Ishikawa (cell line): ENCODE measurements at regions not wholly inside any gene's neighbourhood (a gene's known extent, or its start where the extent isn't known, plus 50 kb on each side); places are given as distances from the start of the nearest gene placed in this dataset.

Experiments
- CEBPB ChIP-seq: IDR thresholded peaks from 2 replicates; pipeline ENCODE4 v1.6.1; 2012
- CREB1 ChIP-seq: IDR thresholded peaks from 2 replicates; pipeline ENCODE4 v1.6.1; 2012; ENCODE audit warnings: low read depth
- EGR1 ChIP-seq: IDR thresholded peaks from 2 replicates; pipeline ENCODE4 v1.6.1; 2012
- EP300 ChIP-seq: IDR thresholded peaks from 2 replicates; pipeline ENCODE4 v1.6.1; 2012; ENCODE audit warnings: borderline replicate concordance
- FOXM1 ChIP-seq: IDR thresholded peaks from 2 replicates; pipeline ENCODE4 v1.6.1; 2012; ENCODE audit warnings: low read depth, borderline replicate concordance
- NFIC ChIP-seq: IDR thresholded peaks from 2 replicates; pipeline ENCODE4 v1.6.1; 2012
- RAD21 ChIP-seq: IDR thresholded peaks from 2 replicates; pipeline ENCODE4 v1.6.1; 2012; ENCODE audit warnings: low read depth
- TAF1 ChIP-seq: IDR thresholded peaks from 2 replicates; pipeline ENCODE4 v1.6.1; 2012; ENCODE audit warnings: low read depth, mild to moderate bottlenecking
- TCF12 ChIP-seq: IDR thresholded peaks from 2 replicates; pipeline ENCODE4 v1.6.1; 2012; ENCODE audit warnings: low read depth
- TEAD4 ChIP-seq: IDR thresholded peaks from 2 replicates; pipeline ENCODE4 v1.6.1; 2012
- YY1 ChIP-seq: IDR thresholded peaks from 2 replicates; pipeline ENCODE4 v1.6.1; 2012; ENCODE audit warnings: low read depth
- ZBTB7A ChIP-seq: IDR thresholded peaks from 2 replicates; pipeline ENCODE4 v1.6.1; 2012; ENCODE audit warnings: low read depth
- TF ChIP-seq, protein P1 (sequence below): IDR thresholded peaks from 2 replicates; pipeline ENCODE4 v1.6.1; 2012; ENCODE audit warnings: low read depth, mild to moderate bottlenecking
- TF ChIP-seq, protein P2 (sequence below): IDR thresholded peaks from 2 replicates; pipeline ENCODE4 v1.6.1; 2012
- TF ChIP-seq, protein P3 (sequence below): IDR thresholded peaks from 2 replicates; pipeline ENCODE4 v1.6.1; 2012

DNA sequence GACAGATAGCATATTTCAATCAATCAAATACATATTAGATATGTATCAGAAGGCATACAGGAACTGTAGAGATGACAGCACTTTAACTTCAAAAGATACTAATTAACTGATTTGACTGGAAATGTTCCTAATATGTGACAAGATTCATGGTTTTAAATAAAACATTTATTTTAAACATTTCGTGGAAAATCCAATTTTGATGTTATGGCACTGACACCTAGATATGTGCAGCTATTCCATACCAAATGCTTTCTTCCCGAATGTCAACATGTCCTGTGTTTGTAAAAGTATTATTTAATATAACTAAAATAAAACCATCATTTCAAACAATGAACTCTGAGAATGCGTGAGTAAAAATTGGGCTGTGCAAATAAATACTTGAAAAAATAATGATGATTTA lies 1209.3 kb downstream of the NSUN3 start:
- TF ChIP-seq TCF12 (no peak), EP300 (no peak), ZBTB7A (no peak), FOXM1 (no peak)
- TF ChIP-seq, protein P1, sequence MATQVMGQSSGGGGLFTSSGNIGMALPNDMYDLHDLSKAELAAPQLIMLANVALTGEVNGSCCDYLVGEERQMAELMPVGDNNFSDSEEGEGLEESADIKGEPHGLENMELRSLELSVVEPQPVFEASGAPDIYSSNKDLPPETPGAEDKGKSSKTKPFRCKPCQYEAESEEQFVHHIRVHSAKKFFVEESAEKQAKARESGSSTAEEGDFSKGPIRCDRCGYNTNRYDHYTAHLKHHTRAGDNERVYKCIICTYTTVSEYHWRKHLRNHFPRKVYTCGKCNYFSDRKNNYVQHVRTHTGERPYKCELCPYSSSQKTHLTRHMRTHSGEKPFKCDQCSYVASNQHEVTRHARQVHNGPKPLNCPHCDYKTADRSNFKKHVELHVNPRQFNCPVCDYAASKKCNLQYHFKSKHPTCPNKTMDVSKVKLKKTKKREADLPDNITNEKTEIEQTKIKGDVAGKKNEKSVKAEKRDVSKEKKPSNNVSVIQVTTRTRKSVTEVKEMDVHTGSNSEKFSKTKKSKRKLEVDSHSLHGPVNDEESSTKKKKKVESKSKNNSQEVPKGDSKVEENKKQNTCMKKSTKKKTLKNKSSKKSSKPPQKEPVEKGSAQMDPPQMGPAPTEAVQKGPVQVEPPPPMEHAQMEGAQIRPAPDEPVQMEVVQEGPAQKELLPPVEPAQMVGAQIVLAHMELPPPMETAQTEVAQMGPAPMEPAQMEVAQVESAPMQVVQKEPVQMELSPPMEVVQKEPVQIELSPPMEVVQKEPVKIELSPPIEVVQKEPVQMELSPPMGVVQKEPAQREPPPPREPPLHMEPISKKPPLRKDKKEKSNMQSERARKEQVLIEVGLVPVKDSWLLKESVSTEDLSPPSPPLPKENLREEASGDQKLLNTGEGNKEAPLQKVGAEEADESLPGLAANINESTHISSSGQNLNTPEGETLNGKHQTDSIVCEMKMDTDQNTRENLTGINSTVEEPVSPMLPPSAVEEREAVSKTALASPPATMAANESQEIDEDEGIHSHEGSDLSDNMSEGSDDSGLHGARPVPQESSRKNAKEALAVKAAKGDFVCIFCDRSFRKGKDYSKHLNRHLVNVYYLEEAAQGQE = no peak

DNA sequence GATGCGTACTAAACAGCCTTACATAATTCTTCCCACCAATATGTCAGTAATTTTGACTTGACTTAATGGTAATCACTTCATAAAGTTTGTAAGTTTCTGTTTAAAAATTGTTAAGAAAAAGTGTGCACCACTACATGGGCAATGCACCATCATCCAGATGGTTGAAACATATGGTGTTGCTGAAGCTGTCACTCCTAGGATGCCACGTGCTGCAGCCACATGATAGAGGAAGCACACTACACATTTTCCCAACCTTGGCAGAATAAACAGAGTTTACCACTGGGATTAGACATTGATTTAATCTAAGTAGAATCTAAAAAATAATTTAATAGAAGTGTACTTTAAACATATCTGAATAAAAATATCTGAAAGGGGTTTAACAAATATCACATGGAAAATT lies 1209.9 kb downstream of the NSUN3 start:
- TF ChIP-seq, protein P2, sequence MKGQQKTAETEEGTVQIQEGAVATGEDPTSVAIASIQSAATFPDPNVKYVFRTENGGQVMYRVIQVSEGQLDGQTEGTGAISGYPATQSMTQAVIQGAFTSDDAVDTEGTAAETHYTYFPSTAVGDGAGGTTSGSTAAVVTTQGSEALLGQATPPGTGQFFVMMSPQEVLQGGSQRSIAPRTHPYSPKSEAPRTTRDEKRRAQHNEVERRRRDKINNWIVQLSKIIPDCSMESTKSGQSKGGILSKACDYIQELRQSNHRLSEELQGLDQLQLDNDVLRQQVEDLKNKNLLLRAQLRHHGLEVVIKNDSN = no peak
- TF ChIP-seq RAD21 (no peak), EP300 (no peak), FOXM1 (no peak)
- TF ChIP-seq, protein P3, sequence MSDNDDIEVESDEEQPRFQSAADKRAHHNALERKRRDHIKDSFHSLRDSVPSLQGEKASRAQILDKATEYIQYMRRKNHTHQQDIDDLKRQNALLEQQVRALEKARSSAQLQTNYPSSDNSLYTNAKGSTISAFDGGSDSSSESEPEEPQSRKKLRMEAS = no peak

DNA sequence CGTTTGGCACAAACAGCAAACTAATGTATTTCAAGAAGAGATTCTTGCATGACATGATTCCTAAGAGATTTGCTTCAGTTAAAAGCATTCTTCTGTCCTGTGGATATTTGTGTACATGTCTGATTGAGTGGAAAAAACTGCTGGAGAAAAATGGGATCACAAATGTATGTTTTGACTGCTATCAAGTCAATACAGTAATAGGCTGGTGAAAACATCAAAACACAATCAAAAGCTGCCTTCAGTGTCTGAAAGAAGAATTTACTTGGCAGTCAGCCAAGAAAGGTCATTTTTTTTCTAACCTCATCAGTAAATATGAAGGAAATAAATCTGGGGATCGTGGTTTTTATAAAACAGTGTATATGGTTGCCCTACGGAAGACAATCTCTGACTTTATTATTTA lies 1214.8 kb downstream of the NSUN3 start:
- TF ChIP-seq CEBPB (no peak), NFIC (peak; percentile 64)
- TF ChIP-seq, protein P1 = no peak

DNA sequence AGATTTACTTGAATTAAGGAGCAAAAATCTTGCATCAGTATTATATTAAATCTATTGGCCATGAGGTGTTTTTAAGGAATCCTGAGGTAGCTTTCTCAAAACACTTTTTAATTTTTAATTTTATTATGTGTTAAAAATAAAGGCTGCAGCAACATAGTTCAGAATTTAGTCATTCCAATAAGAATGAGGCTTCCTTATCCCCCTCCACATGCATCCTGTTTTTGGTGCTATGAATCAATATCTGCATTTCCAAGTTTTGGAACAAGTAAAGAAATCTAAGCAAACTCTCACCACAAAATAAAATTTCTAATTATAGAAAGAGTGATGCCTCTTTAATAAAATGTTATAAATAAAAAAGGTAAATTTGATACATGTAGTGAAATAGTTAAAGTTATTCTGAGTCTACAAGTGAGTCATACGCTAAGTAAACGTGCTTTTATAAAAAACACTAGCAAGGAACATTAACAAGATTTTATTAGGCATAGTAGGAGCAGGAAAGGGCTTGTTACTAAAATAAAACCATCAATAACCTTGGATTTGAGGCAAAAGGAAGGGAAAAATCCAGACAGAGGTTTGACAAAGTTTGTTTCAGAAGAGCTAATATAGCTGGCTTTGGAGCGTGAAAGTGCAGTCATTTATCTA lies 1218.0 kb downstream of the NSUN3 start:
- TF ChIP-seq, protein P1 = no peak
- TF ChIP-seq TAF1 (no peak), FOXM1 (no peak), TCF12 (no peak), CEBPB (no peak), EGR1 (no peak), EP300 (no peak), YY1 (no peak), RAD21 (no peak), TEAD4 (no peak), CREB1 (no peak)
- TF ChIP-seq, protein P2 = no peak
- TF ChIP-seq, protein P3 = no peak

DNA sequence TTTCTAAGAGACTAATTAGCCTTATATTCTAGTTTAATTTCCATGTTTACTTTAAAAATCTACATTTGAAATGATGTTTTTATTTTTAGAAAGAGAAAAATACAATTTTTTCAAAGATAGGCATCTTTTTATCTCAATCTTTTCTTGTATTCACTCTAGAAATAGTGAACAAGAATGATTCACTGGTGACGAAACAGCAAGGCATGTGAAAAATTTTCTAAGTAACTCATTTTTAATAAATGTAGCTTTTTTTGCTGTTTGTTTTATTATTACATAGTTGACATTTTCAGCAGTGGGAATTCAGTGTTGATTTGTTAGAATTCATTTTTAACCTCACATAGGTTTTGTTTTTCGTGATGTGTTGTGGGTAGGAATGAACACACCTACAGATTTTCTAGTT lies 1226.4 kb downstream of the NSUN3 start:
- TF ChIP-seq, protein P3 = no peak
- no peak for TF ChIP-seq TAF1
- TF ChIP-seq CEBPB = no peak
- TF ChIP-seq RAD21 = no peak
- no peak for TF ChIP-seq ZBTB7A
- no peak for TF ChIP-seq EGR1
- no peak for TF ChIP-seq TCF12
- TF ChIP-seq YY1 = no peak
- TF ChIP-seq NFIC = no peak
- no peak for TF ChIP-seq EP300
- TF ChIP-seq, protein P2 = no peak
- no peak for TF ChIP-seq CREB1
- TF ChIP-seq, protein P1 = no peak
- TF ChIP-seq FOXM1 = no peak
- no peak for TF ChIP-seq TEAD4
